AG04450 (cell line): ENCODE measurements at regions not wholly inside any gene's neighbourhood (a gene's known extent, or its start where the extent isn't known, plus 50 kb on each side); places are given as distances from the start of the nearest gene placed in this dataset.

Experiments
- CTCF ChIA-PET: fragments of 300-600, 350-600 bp; formaldehyde crosslinking; extraction: SDS; loops from one replicate; lab custom pipeline; 2022; ENCODE audit warnings: antibody characterized with exemption, inconsistent platforms; lab: Charles Lee
- POLR2A ChIA-PET: fragments of 350-600 bp; formaldehyde crosslinking; extraction: SDS; loops from one replicate; lab custom pipeline; 2021; ENCODE audit warnings: antibody characterized with exemption, inconsistent platforms; lab: Yijun Ruan, JAX
- DNase-seq: peaks from one replicate; pipeline ENCODE4 v3.0.0-alpha.2; 2011; ENCODE audit warnings: low read depth, low spot score
- H3K27ac ChIP-seq: one replicate; pipeline ENCODE4 v1.5.1; 2012; ENCODE audit warnings: low read depth, low read length, control low read depth
- H3K27me3 ChIP-seq: one replicate; pipeline ENCODE4 v1.6.0; 2012; ENCODE audit warnings: low read length; ENCODE audit not compliant: control insufficient read depth, insufficient read depth
- H3K4me3 ChIP-seq: 2 replicates; pipeline ENCODE4 v1.5.1; 2011; ENCODE audit warnings: mild to moderate bottlenecking, low read depth, low read length, control low read depth
- H3K9me3 ChIP-seq: 2 replicates; pipeline ENCODE4 v1.5.1; 2012; ENCODE audit warnings: low read length; ENCODE audit not compliant: control insufficient read depth, insufficient read depth
- CTCF ChIP-seq: IDR thresholded peaks from 2 replicates; pipeline ENCODE4 v1.5.1; 2011; ENCODE audit warnings: low read depth, low read length, control low read depth, inconsistent platforms

GRCh38 chr1:232273011-232273410 is 356.9 kb downstream of the SIPA1L2 start:
- POLR2A ChIA-PET = no interaction called here
- no peak for DNase-seq
- Histone ChIP-seq H3K4me3 (no peak overlapping the region), H3K27me3 (peaks cover 6% of the 10 kb centered on the region), H3K9me3 (no peaks in the 10 kb centered on the region), H3K27ac (no peak overlapping the region)
- CTCF ChIA-PET = no interaction called here
- TF ChIP-seq CTCF = no peak

GRCh38 chr1:232271991-232272589 is 357.8 kb downstream of the SIPA1L2 start:
- POLR2A ChIA-PET = no interaction called here
- peak; percentile 15 for DNase-seq
- Histone ChIP-seq H3K27ac (no peak overlapping the region), H3K4me3 (no peak overlapping the region), H3K9me3 (no peaks in the 10 kb centered on the region), H3K27me3 (peaks cover 6% of the 10 kb centered on the region)
- CTCF ChIA-PET = no interaction called here
- TF ChIP-seq CTCF = no peak

DNA sequence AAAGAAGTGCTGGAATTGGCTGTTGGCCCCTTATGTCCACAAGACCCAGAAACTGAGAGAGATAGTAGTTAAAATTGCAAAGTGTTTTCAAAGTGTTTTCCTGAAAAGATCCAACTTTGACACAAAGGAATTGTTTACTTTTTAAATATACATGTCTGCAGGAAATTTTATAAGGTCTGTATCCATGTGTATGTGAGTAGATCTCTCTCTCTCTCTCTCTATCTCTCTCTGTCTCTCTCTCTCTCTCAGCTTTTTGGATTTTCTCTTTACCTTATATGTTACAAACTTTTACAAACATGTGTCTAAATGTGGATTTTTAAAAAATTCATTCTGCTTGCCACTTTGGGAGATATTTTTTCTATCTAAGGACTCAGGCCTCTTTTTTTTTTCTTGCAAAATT is 358.6 kb downstream of the SIPA1L2 start:
- CTCF ChIA-PET = no interaction called here
- H3K27me3 ChIP-seq = peaks cover 6% of the 10 kb centered on the region
- H3K4me3 ChIP-seq = no peak overlapping the region
- no peak overlapping the region for H3K27ac ChIP-seq
- POLR2A ChIA-PET = no interaction called here
- no peak for DNase-seq
- TF ChIP-seq CTCF = no peak
- H3K9me3 ChIP-seq = no peaks in the 10 kb centered on the region

DNA sequence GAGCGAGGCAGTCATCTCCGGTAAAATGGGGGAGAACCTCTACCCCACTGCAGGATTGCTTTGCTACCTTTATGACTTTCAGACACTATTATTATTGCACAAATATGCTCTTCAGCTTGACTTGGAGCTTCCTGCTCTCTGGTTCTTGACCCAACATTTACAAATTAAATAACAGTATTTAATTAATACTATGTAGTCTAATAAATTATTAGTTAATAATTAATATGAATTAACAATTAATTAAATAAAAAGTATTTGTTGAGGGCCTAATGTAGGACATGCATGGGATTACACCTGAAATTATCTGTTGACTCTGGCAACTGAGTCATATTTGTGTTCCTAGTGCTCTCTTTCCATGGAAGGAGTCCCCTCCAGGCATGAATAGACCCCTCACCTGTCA is 359.9 kb downstream of the SIPA1L2 start:
- no peak for TF ChIP-seq CTCF
- Histone ChIP-seq H3K27ac (no peak overlapping the region), H3K9me3 (no peaks in the 10 kb centered on the region), H3K27me3 (peaks cover 2% of the 10 kb centered on the region), H3K4me3 (no peak overlapping the region)
- CTCF ChIA-PET = no interaction called here
- POLR2A ChIA-PET = no interaction called here
- no peak for DNase-seq

DNA sequence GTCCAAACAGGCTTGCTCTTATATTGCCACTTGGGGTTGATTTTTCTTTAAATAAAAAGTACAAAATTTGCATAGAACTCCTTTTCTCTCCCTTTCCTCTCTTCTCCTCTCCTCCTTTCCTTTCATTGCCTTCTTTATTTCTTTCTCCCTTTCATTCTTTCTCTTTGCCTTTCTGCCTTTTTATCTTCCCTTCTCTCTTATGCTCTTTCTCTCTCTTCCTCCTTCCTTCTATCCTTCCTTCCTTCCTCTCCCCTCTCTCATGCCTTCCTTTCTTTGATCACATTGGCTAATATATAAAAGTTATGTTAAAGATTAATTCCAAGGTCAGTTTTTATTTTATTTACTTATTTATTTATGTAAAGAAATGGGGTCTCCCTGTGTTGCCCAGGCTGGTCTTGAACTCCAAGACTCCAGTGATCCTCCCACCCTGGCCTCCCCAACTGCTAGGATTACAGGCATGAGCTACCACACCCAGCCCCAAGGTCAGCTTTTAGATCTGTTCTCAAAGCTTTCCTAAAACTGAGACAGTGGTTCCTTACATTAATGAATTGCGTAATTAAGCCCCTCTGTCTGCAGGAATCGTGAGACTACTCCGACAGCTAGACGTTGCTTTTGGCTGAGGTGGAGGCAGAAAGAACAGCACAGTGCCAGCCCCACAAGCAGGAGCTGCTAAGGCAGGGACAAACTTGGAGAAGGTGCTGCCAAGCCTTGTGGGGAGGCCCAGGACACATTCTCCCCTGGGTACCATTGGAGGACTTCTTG is 361.9 kb downstream of the SIPA1L2 start:
- ChIA-PET CTCF (no interaction called here), POLR2A (no interaction called here)
- no peak for DNase-seq
- Histone ChIP-seq H3K9me3 (no peaks in the 10 kb centered on the region), H3K4me3 (no peak overlapping the region), H3K27me3 (peaks cover 4% of the 10 kb centered on the region), H3K27ac (no peak overlapping the region)
- no peak for TF ChIP-seq CTCF
